Pons (tissue), 1 donor: ENCODE measurements at regions not wholly inside any gene's neighbourhood (a gene's known extent, or its start where the extent isn't known, plus 50 kb on each side); places are given as distances from the start of the nearest gene placed in this dataset.

Experiments used
- DNase-seq: peaks from one replicate; pipeline ENCODE4 v3.0.0-alpha.2; 2016; ENCODE audit warnings: low spot score

- DNase-seq: no peak
Observed at GRCh38 chr14:44149597-44149996, 357.5 kb downstream of the FSCB start.

- DNase-seq: no peak
Observed at GRCh38 chr14:44142006-44142405, 365.1 kb downstream of the FSCB start.

GRCh38 chr14:44135972-44136371, 371.1 kb downstream of the FSCB start:
- no peak for DNase-seq

- no peak for DNase-seq
Observed at GRCh38 chr14:44131861-44132260, 375.2 kb downstream of the FSCB start.

GRCh38 chr14:44113769-44114730, 393.0 kb downstream of the FSCB start:
- no peak for DNase-seq

- no peak for DNase-seq
Observed at GRCh38 chr14:44112774-44113460, 394.2 kb downstream of the FSCB start.

GRCh38 chr14:44109036-44109435, 398.0 kb downstream of the FSCB start:
- no peak for DNase-seq

- no peak for DNase-seq
Observed at GRCh38 chr14:44108601-44109000, 398.5 kb downstream of the FSCB start.

GRCh38 chr14:44107156-44107555, 399.9 kb downstream of the FSCB start:
- no peak for DNase-seq

- DNase-seq: no peak
Observed at GRCh38 chr14:44099743-44100488, 407.2 kb downstream of the FSCB start.

- no peak for DNase-seq
Observed at GRCh38 chr14:44081146-44081545, 425.9 kb downstream of the FSCB start.

- no peak for DNase-seq
Observed at GRCh38 chr14:44070046-44070445, 437.0 kb downstream of the FSCB start.

- DNase-seq: no peak
Observed at GRCh38 chr14:44053422-44053821, 453.7 kb downstream of the FSCB start.

- no peak for DNase-seq
Observed at GRCh38 chr14:44041700-44042099, 465.4 kb downstream of the FSCB start.

- no peak for DNase-seq
Observed at GRCh38 chr14:44040561-44040960, 466.5 kb downstream of the FSCB start.

- DNase-seq: no peak
Observed at GRCh38 chr14:44036248-44036647, 470.8 kb downstream of the FSCB start.

- DNase-seq: no peak
Observed at GRCh38 chr14:44035707-44036106, 471.4 kb downstream of the FSCB start.

- DNase-seq: no peak
Observed at GRCh38 chr14:44030831-44031383, 476.2 kb downstream of the FSCB start.

GRCh38 chr14:44029933-44030332, 477.1 kb downstream of the FSCB start:
- no peak for DNase-seq

GRCh38 chr14:44027397-44027796, 479.7 kb downstream of the FSCB start:
- no peak for DNase-seq

- DNase-seq: no peak
Observed at GRCh38 chr14:44010595-44010994, 496.5 kb downstream of the FSCB start.

GRCh38 chr14:44010071-44010470, 497.0 kb downstream of the FSCB start:
- no peak for DNase-seq
